ENCODE measurements at regions not wholly inside any gene's neighbourhood (a gene's known extent, or its start where the extent isn't known, plus 50 kb on each side); places are given as distances from the start of the nearest gene placed in this dataset.
"Not testable (repeated sequence)": the region's sequence is repeated elsewhere in the genome, so short reads cannot be mapped to it uniquely, and the experiment has no call there.

- DNase-seq (ENCODE audit: low spot score), result no peak
Measured at GRCh38 chr15:87538327-87538834, 718.2 kb downstream of the NTRK3 start.

GRCh38 chr15:87537295-87537694, 719.2 kb downstream of the NTRK3 start:
- DNase-seq (ENCODE audit: low spot score), result no peak

GRCh38 chr15:87533637-87534036, 722.9 kb downstream of the NTRK3 start:
- not testable (repeated sequence) for DNase-seq (ENCODE audit: low spot score)

GRCh38 chr15:87528873-87529272, 727.7 kb downstream of the NTRK3 start:
- no peak for DNase-seq (ENCODE audit: low spot score)

GRCh38 chr15:87527875-87528274, 728.7 kb downstream of the NTRK3 start:
- DNase-seq (ENCODE audit: low spot score), result no peak

GRCh38 chr15:87527416-87527815, 729.1 kb downstream of the NTRK3 start:
- no peak for DNase-seq (ENCODE audit: low spot score)

- no peak for DNase-seq (ENCODE audit: low spot score)
Measured at GRCh38 chr15:87523516-87523915, 733.0 kb downstream of the NTRK3 start.

- DNase-seq (ENCODE audit: low spot score), result no peak
Measured at GRCh38 chr15:87522997-87523396, 733.5 kb downstream of the NTRK3 start.

- DNase-seq (ENCODE audit: low spot score), result no peak
Measured at GRCh38 chr15:87518957-87519356, 737.6 kb downstream of the NTRK3 start.

GRCh38 chr15:87508086-87508485, 748.5 kb downstream of the NTRK3 start:
- no peak for DNase-seq (ENCODE audit: low spot score)

GRCh38 chr15:87502173-87502572, 754.4 kb downstream of the NTRK3 start:
- DNase-seq (ENCODE audit: low spot score), result no peak

- DNase-seq (ENCODE audit: low spot score), result peak; percentile 92
Measured at GRCh38 chr15:87500240-87500639, 756.3 kb downstream of the NTRK3 start.

- no peak for DNase-seq (ENCODE audit: low spot score)
Measured at GRCh38 chr15:87498560-87498959, 758.0 kb downstream of the NTRK3 start.

- DNase-seq (ENCODE audit: low spot score), result no peak
Measured at GRCh38 chr15:87496795-87497194, 759.7 kb downstream of the NTRK3 start.

- DNase-seq (ENCODE audit: low spot score), result no peak
Measured at GRCh38 chr15:87496109-87496508, 760.4 kb downstream of the NTRK3 start.

GRCh38 chr15:87493803-87494202, 762.7 kb downstream of the NTRK3 start:
- DNase-seq (ENCODE audit: low spot score), result no peak

- no peak for DNase-seq (ENCODE audit: low spot score)
Measured at GRCh38 chr15:87492321-87492720, 764.2 kb downstream of the NTRK3 start.

GRCh38 chr15:87490666-87491065, 765.9 kb downstream of the NTRK3 start:
- DNase-seq (ENCODE audit: low spot score), result no peak

GRCh38 chr15:87489902-87490665, 766.5 kb downstream of the NTRK3 start:
- peak; percentile 24 for DNase-seq (ENCODE audit: low spot score)

- DNase-seq (ENCODE audit: low spot score), result no peak
Measured at GRCh38 chr15:87489456-87489855, 767.1 kb downstream of the NTRK3 start.

- DNase-seq (ENCODE audit: low spot score), result no peak
Measured at GRCh38 chr15:87487484-87487883, 769.1 kb downstream of the NTRK3 start.

GRCh38 chr15:87483468-87483867, 773.1 kb downstream of the NTRK3 start:
- DNase-seq (ENCODE audit: low spot score), result peak; percentile 54

GRCh38 chr15:87481126-87481525, 775.4 kb downstream of the NTRK3 start:
- DNase-seq (ENCODE audit: low spot score), result no peak

GRCh38 chr15:87478687-87479072, 777.9 kb downstream of the NTRK3 start:
- no peak for DNase-seq (ENCODE audit: low spot score)
